T-helper 2 cell treated with Interferon-gamma antibody and Interleukin-4, amounts not matched to agents 100 ng/mL and 5 ng/mL, for 36 hours (primary cell): ENCODE measurements at regions not wholly inside any gene's neighbourhood (a gene's known extent, or its start where the extent isn't known, plus 50 kb on each side); places are given as distances from the start of the nearest gene placed in this dataset.
"Not testable (repeated sequence)": the region's sequence is repeated elsewhere in the genome, so short reads cannot be mapped to it uniquely, and the experiment has no call there.

ENCODE experiments used
- intact Hi-C: fragments of 100-400 bp; cut with micrococcal nuclease; formaldehyde crosslinking; loops from one replicate; pipeline ENCODE4 v1.15.1; 2023

DNA sequence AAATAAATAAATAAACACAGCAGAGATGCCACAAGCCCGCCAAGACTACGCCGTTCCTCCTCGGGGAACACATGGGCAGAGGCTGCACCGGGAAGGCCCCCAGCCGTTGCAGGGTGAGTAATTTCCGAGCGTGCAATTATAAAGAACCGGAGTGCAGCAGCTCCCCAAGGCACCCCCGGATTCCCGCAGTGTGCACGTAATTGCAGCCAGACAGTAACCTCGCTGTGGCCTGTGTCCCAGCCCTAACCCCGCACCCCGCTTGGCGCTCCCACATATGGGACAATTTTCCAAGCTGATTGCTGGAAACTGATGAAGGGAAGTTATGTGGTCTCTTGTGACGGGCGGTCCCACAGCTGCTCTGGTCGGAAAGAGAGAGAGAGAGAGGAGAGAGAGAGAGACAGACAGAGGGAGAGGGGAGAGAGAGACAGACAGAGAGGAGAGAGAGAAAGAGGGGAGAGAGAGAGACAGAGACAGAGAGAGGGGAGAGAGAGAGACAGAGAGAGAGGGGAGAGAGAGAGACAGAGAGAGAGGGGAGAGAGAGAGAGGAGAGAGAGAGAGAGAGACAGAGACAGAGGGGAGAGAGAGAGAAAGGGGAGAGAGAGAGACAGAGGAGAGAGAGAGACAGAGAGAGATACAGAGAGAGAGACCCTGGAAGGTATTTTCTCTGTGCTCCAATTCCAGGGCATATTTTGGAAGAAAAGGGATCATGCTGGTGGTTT lies 275.4 kb downstream of the SHOX start:
- intact Hi-C loops, result no loop called here

- intact Hi-C loops, result no loop called here
Observed at GRCh38 chrX:903116-903515, 272.5 kb downstream of the SHOX start.

GRCh38 chrX:896256-896655 lies 265.7 kb downstream of the SHOX start:
- intact Hi-C loops, result no loop called here

- intact Hi-C loops, result no loop called here
Observed at GRCh38 chrX:889966-890651, 259.5 kb downstream of the SHOX start.

GRCh38 chrX:887724-888123 lies 257.1 kb downstream of the SHOX start:
- intact Hi-C loops, result not testable (repeated sequence)

GRCh38 chrX:883588-883987 lies 253.0 kb downstream of the SHOX start:
- intact Hi-C loops, result no loop called here

DNA sequence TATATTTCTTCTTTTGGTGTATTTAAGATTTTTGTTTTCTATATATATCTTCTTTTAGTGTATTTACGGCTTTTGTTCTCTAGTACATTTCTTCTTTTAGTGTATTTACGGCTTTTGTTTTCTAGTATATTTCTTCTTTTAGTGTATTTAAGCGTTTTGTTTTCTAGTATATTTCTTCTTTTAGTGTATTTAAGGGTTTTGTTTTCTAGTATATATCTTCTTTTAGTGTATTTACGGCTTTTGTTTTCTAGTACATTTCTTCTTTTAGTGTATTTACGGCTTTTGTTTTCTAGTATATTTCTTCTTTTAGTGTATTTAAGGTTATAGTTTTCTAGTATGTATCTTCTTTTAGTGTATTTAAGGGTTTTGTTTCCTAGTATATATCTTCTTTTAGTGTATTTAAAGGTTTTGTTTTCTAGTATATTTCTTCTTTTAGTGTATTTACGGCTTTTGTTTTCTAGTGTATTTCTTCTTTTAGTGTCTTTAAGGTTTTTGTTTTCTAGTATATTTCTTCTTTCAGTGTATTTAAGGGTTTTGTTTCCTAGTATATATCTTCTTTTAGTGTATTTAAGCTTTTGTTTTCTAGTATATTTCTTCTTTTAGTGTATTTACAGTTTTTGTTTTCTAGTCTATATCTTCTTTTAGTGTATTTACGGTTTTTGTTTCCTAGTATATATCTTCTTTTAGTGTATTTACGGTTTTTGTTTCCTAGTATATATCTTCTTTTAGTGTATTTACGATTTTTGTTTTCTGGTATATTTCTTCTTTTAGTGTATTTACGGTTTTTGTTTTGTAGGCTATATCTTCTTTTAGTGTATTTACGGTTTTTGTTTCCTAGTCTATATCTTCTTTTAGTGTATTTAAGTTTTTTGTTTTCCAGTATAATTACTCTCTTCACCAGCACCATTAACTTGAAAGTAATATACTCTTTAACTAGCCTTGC lies 249.4 kb downstream of the SHOX start:
- intact Hi-C loops, result not testable (repeated sequence)

DNA sequence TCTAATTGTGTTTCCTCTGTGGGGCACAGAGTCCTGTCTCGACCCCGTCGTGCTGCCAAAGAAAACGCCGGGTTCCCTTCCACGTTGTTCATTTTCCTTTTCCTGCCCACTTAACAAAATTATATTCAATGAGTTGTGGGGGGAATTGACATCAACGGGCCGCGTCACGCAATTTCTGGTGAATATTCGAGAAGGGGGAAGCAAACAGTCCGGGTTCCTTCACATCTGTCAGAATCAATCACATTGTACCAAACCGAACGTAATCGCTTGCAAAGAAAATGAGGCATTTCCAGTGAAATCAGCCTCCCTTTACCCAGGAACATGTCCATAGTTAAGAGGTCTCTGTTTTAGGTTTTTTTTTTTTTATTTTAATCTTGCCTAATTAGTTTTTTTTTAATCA lies 243.5 kb downstream of the SHOX start:
- intact Hi-C loops, result no loop called here

GRCh38 chrX:873016-873415 lies 242.4 kb downstream of the SHOX start:
- intact Hi-C loops, result no loop called here

DNA sequence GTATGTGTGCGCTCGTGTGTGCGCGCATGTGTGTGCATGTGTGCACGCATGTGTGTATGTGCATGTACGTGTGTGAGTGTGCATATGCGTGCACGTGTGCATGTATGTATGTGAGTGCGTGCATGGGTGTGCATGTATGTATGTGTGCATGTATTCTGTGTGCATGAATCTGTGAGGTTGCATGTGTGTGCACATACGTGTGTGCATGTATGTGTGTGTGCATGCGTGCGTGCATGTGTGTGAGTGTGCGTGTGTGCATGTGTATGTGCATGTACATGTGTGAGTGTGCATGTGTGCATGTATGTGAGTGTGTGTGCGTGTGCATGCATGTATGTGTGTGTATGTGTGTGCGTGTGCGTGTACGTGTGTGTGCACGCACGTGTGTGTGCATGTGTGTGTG lies 241.5 kb downstream of the SHOX start:
- intact Hi-C loops, result no loop called here

DNA sequence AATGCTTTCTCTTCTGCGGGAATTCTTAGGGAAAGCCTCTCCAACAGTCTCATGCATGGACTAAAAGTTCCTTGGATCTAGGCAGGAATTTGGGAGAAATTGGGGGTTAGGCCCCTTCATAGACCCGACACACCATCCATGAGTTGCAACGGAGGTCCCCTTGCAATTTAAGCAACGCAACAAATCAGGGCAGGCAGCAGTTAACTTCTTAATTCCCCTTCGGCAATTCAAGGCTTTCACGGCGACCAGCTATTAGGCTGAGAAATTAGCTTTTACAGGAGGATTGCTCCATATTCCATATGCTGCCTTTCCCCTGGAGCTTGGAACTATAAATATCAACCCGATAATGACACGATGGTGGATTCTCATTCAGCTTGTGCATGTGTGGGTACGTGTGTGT lies 241.0 kb downstream of the SHOX start:
- intact Hi-C loops, result no loop called here

DNA sequence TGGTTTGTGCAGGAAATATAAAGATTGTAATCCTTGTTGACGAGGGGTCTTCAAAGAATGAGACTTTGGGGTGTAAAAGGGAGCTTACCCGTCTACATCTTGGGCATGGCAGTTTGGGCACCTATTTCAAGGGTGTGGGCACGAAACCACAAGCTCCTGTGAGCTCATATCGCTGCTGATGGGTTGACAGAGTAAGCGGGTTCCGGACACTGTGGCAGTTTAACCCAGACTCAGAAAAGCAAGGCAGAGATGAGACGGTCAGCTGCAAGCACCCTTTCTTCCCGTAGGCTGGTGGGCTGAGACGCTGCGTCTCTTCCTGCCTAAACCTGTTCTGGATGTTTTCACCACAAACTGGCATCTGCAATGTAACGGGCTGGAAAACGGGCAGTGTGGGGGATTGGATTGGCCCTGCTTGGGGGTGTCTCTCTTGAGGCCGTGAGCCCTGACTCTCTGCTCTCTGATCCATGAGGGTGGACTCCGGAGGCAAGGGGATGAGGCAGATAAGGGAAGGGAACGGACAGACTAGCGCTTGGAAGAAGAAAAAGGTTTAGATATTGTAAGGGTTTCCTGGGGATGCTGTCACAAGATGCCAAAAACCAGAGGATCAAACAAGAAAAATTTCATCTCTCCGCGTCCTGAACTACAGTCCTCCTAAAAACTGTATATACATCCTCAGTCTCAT lies 237.5 kb downstream of the SHOX start:
- intact Hi-C loops, result no loop called here

GRCh38 chrX:867502-867901 lies 236.9 kb downstream of the SHOX start:
- intact Hi-C loops, result no loop called here

- intact Hi-C loops, result no loop called here
Observed at GRCh38 chrX:866441-866990, 235.9 kb downstream of the SHOX start.

DNA sequence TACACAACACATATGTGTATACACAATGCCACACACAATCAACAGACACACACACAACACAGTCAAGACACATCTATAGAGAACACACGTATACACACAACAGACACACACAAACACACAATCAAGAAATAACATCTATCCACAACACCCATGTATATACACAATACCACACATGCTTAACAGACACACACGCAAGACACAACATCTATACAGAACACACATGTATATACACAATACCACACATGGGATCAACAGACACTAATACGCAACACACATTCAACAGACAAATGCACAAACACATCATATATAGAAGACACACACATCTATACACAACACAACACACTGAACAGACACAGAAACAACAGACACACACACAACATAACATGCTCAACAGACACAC lies 234.8 kb downstream of the SHOX start:
- intact Hi-C loops, result no loop called here

- intact Hi-C loops, result no loop called here
Observed at GRCh38 chrX:861921-862320, 231.3 kb downstream of the SHOX start.

DNA sequence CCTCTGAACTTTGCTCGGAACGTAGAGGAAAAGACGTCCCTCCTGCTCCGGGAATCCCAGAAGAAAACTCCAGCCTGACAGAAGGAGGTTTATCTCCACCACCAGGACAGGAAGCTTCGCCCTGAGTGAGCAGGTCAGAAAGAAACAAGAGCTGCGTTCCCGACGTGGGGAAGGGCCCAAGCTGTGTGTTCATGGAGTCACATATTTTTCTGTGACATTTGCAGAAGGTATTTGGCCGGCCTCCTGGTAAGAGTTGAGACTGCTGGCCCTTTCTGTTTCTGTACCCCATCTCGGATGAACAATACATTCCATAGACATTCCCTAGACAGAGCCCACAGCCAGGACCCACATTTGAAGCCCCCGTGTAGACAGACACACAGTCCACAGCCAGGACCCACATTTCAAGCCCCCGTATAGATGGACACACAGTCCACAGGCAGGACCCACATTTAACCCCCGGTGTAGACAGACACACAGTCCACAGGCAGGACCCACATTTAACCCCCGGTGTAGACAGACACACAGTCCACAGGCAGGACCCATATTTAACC lies 230.8 kb downstream of the SHOX start:
- intact Hi-C loops, result no loop called here

DNA sequence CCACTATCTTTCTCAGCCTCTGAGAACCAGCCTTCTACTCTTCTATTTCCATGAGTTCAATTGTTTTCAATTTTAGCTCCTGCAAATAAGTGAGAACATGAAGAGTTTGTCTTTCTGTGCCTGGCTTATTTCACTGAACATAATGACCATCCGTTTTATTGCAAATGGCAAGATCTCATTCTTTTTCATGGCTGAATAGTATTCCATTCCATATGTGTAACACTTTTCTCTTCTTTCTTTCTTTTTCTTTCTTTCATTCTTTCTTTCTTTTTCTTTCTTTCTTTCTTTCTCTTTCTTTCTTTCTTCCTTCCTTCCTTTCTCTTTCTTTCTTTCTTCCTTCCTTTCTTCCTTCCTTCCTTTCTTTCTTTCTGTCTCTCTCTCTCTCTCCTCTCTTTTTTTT lies 228.7 kb downstream of the SHOX start:
- intact Hi-C loops, result no loop called here

DNA sequence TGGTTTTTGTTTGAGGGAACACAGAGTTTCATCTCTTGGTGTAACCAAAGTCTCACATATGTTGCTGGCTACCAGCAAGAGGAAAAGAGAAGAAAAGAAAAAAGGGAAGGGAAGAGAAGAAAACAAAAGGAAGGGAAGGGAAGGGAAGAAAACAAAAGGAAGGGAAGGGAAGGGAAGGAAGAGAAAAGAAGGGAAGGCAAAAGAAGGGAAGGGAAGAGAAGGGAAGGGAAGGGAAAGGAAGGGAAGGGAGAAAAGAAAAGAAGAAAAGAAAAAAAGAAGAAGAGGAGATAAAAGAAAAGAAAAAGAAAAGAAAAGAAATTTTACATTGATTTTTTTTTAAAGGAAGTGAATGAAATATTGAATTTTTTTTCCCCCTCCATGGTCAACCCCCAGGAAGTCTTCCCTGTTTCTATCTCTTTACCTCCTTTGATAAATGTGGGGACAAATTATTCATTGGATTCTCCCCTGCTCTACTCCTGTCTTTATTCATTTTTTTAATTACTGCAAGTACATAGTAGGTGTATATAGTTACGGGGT lies 228.0 kb downstream of the SHOX start:
- intact Hi-C loops, result no loop called here

DNA sequence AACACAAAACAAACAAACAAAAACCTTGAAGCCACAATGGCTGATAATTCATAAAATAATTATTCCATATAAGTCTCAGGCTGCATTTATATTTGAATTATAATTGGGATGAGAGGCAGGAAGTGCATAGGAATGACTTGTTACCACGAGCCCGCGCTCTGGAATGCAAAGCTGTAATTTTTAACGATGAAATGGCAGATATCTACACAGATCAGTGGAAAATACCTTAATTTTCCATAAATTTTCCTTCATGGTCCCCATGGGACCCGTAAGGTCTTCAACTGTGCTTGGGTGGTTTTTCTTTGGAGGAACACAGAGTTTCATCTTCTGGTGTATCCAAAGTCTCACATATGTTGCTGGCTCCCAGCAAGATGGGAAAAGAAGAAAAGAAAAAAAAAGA lies 226.8 kb downstream of the SHOX start:
- intact Hi-C loops, result no loop called here
